NB4 (cell line): ENCODE measurements at regions not wholly inside any gene's neighbourhood (a gene's known extent, or its start where the extent isn't known, plus 50 kb on each side); places are given as distances from the start of the nearest gene placed in this dataset.

Experiments used
- DNase-seq: peaks from one replicate; pipeline ENCODE4 v3.0.0; 2010; ENCODE audit warnings: low read depth
- H3K4me3 ChIP-seq: one replicate; pipeline ENCODE4 v1.5.1; 2011; ENCODE audit warnings: mild to moderate bottlenecking, low read depth, low read length, moderate library complexity
- MYC ChIP-seq: IDR thresholded peaks from 2 replicates; pipeline ENCODE4 v1.6.1; 2011; ENCODE audit warnings: low read depth, low read length
- POLR2A ChIP-seq: IDR thresholded peaks from 2 replicates; pipeline ENCODE4 v1.6.1; 2011; ENCODE audit warnings: mild to moderate bottlenecking; ENCODE audit not compliant: insufficient read length; ENCODE audit errors: extremely low read depth
- TF ChIP-seq, protein P1 (sequence below): IDR thresholded peaks from one replicate; pipeline ENCODE4 v1.5.1; 2012; ENCODE audit warnings: low read depth, low read length
- TF ChIP-seq, protein P2 (sequence below): IDR thresholded peaks from 2 replicates; pipeline ENCODE4 v1.6.1; 2011; ENCODE audit warnings: low read depth, low read length

DNA sequence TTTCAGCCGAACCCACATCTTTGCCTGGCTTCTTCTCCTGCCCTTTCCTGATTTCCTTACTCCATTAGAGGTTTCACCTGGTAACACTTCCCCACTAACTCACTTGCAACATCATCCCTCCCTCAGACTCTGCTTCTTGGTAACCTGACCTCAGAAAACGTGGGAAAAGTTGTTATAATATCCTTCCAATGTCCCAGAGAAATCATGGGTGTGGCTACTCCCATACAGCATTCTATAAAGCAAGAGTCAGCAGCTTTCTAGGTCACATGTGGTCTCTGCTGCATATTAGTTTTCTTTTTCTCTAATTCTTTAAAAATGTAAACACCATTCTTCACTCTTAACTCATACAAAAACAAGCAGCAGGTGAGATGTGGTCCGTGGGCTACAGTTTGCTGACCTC is 283.1 kb upstream of the MAOA start:
- TF ChIP-seq, protein P1, sequence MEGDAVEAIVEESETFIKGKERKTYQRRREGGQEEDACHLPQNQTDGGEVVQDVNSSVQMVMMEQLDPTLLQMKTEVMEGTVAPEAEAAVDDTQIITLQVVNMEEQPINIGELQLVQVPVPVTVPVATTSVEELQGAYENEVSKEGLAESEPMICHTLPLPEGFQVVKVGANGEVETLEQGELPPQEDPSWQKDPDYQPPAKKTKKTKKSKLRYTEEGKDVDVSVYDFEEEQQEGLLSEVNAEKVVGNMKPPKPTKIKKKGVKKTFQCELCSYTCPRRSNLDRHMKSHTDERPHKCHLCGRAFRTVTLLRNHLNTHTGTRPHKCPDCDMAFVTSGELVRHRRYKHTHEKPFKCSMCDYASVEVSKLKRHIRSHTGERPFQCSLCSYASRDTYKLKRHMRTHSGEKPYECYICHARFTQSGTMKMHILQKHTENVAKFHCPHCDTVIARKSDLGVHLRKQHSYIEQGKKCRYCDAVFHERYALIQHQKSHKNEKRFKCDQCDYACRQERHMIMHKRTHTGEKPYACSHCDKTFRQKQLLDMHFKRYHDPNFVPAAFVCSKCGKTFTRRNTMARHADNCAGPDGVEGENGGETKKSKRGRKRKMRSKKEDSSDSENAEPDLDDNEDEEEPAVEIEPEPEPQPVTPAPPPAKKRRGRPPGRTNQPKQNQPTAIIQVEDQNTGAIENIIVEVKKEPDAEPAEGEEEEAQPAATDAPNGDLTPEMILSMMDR = no peak
- TF ChIP-seq, protein P2, sequence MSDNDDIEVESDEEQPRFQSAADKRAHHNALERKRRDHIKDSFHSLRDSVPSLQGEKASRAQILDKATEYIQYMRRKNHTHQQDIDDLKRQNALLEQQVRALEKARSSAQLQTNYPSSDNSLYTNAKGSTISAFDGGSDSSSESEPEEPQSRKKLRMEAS = no peak
- TF ChIP-seq POLR2A (no peak), MYC (no peak)
- no peak overlapping the region for H3K4me3 ChIP-seq
- no peak for DNase-seq

DNA sequence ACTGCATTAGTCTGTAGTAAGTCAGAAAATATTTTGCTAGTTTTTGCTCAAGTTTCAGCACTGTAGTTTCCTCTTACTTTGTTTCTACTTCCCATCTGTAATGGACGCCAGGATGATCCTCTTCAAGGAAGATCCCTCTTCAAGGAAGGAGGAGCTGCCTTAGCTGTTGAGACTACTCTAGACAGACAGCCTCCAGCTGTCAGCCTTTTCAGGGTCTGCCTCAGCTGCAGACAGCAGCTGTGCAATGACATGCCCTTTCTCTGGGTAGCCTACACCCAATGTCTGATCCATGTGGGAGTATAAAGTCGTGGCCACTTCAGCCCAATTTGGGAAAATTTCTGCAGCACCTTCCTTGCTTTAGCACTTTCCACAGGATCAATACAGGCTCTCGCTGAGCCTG is 281.0 kb upstream of the MAOA start:
- H3K4me3 ChIP-seq = no peak overlapping the region
- TF ChIP-seq MYC = no peak
- no peak for TF ChIP-seq POLR2A
- TF ChIP-seq, protein P1 = no peak
- TF ChIP-seq, protein P2 = no peak
- no peak for DNase-seq

DNA sequence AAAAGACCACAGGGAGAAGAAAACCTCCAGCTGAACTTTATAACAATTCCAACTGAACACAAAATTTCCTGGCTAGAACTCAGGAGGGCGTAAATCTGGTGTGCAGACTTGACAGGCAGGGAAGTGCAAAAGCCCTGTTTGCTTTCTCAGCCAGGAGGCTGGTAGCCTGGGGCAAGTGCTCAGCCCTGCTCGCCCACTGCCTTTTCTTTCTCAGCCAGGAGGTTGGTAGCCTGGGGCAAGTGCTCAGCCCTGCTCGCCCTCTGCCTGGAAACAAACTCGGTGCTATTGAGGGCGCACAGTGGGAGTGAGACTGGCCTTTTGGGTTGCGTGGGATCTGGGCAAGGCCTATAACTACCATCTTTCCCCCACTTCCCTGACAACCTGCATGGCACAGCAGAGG is 275.4 kb upstream of the MAOA start:
- TF ChIP-seq, protein P1 = no peak
- TF ChIP-seq, protein P2 = no peak
- TF ChIP-seq MYC (no peak), POLR2A (no peak)
- DNase-seq = no peak
- no peak overlapping the region for H3K4me3 ChIP-seq

DNA sequence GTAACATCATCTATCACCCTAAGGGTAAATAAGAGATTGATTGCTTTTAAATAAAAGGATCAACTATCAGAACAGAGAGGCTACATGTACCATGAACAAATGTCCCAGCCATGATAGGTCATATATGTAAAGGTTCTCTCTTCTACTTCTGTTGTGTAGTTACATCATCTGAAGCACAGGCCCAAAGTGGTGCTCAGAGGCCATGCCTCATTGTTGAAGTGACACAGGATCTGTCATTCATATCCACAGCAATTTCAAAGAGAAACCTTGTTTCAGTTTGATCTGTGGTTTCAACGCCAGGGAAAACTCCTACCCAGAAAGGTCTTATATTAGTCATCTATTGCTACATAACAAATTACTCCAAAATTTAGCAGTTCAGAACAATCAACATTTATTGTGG is 269.2 kb upstream of the MAOA start:
- DNase-seq = no peak
- TF ChIP-seq, protein P1 = no peak
- TF ChIP-seq, protein P2 = no peak
- TF ChIP-seq POLR2A (no peak), MYC (no peak)
- H3K4me3 ChIP-seq = no peak overlapping the region

DNA sequence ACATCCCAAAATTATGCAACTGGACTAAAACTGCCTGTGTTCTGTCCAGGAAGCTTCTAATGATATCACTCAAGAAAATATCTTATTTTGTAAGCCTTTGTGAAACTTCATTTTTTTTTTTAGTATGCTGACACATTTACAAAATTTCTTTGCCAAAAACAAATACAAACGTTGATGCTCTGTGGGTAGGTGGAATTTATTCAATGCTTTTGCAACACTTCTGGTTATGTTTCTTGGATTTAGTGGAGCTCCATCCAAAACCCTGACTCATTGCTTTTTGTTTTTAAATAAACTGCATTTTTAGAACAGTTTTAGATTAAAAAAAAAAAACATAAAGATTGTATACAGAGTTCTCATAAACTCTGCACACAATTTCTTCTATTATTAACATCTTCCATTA is 250.9 kb upstream of the MAOA start:
- TF ChIP-seq MYC (no peak), POLR2A (no peak)
- TF ChIP-seq, protein P1 = no peak
- TF ChIP-seq, protein P2 = no peak

DNA sequence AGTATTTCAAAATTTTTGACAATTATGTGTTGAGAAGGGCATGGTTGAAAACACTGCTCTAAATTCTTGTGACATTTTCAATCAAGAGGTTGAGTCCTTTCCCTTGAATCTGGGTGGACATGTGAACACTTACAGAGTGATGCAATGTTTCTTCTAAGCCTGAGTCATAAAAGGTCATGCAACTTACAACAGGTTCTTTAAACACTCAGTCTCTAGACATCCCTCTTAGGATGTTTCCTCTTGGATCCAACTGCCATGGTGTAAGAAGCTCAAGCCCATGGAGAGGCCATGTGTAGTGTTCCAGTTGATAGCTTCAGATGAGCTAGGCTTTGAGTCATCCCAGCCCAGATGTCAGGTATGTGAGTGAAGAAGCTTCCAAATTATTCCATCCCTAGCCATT is 232.2 kb upstream of the MAOA start:
- no peak overlapping the region for H3K4me3 ChIP-seq
- TF ChIP-seq, protein P2 = no peak
- TF ChIP-seq, protein P1 = no peak
- no peak for TF ChIP-seq MYC
- no peak for TF ChIP-seq POLR2A
- DNase-seq = no peak

More for the DNA sequence above, 250.9 kb upstream of the MAOA start:
- no peak overlapping the region for H3K4me3 ChIP-seq
- DNase-seq = no peak
